HFFc6 (cell line): ENCODE measurements at regions not wholly inside any gene's neighbourhood (a gene's known extent, or its start where the extent isn't known, plus 50 kb on each side); places are given as distances from the start of the nearest gene placed in this dataset.

Source experiments
- DNase-seq: peaks from one replicate; pipeline ENCODE4 v3.0.0-alpha.2; 2018
- H3K27ac Mint-ChIP-seq: 2 replicates; pipeline ENCODE4 v1.8.0; 2020; ENCODE audit warnings: mild to moderate bottlenecking, mixed read lengths
- H3K27me3 Mint-ChIP-seq: 2 replicates; pipeline ENCODE4 v1.8.0; 2021; ENCODE audit warnings: mild to moderate bottlenecking, moderate library complexity, mixed read lengths; ENCODE audit not compliant: insufficient read depth
- H3K36me3 Mint-ChIP-seq: 2 replicates; pipeline ENCODE4 v1.8.0; 2021; ENCODE audit warnings: low read depth, mixed read lengths
- H3K4me1 Mint-ChIP-seq: 2 replicates; pipeline ENCODE4 v1.8.0; 2020; ENCODE audit warnings: low read depth, mixed read lengths
- H3K4me3 Mint-ChIP-seq: 2 replicates; pipeline ENCODE4 v1.8.0; 2020; ENCODE audit warnings: mild to moderate bottlenecking, moderate library complexity, mixed read lengths
- H3K9me3 Mint-ChIP-seq: 2 replicates; pipeline ENCODE4 v1.8.0; 2020; ENCODE audit warnings: mild to moderate bottlenecking, mixed read lengths
- CTCF ChIP-seq: fragments of 200-600 bp; sonication (generic); IDR thresholded peaks from 2 replicates; pipeline ENCODE4 v1.5.0; 2021; ENCODE audit warnings: antibody characterized with exemption, mild to moderate bottlenecking

- H3K36me3 Mint-ChIP-seq: peaks cover 35% of the 10 kb centered on the region
- no peak for DNase-seq
- H3K4me3 Mint-ChIP-seq: no peak overlapping the region
- H3K9me3 Mint-ChIP-seq: no peaks in the 10 kb centered on the region
- H3K27me3 Mint-ChIP-seq: peaks cover 2% of the 10 kb centered on the region; the same call in 1 of the 2 replicates
- TF ChIP-seq CTCF: no peak
- H3K4me1 Mint-ChIP-seq: peaks cover 65% of the 10 kb centered on the region
- H3K27ac Mint-ChIP-seq: peak overlapping the region; percentile 10; the same call in 1 of the 2 replicates
Observed at GRCh38 chr2:216281876-216282275, 90.4 kb downstream of the MARCHF4 start.

GRCh38 chr2:216281316-216281715 is 91.0 kb downstream of the MARCHF4 start:
- Mint-ChIP-seq H3K27me3 (peaks cover 2% of the 10 kb centered on the region; the same call in 1 of the 2 replicates), H3K4me1 (peaks cover 65% of the 10 kb centered on the region), H3K9me3 (no peaks in the 10 kb centered on the region), H3K4me3 (no peak overlapping the region), H3K27ac (peak overlapping the region; percentile 10; the same call in 1 of the 2 replicates), H3K36me3 (peaks cover 41% of the 10 kb centered on the region)
- no peak for DNase-seq
- no peak for TF ChIP-seq CTCF

GRCh38 chr2:216279459-216279858 is 92.8 kb downstream of the MARCHF4 start:
- TF ChIP-seq CTCF: no peak
- Mint-ChIP-seq H3K4me1 (peaks cover 68% of the 10 kb centered on the region), H3K9me3 (no peaks in the 10 kb centered on the region), H3K4me3 (no peak overlapping the region), H3K27me3 (peaks cover 2% of the 10 kb centered on the region; the same call in 1 of the 2 replicates), H3K27ac (peak overlapping the region; percentile 60; the same call in 1 of the 2 replicates), H3K36me3 (peaks cover 48% of the 10 kb centered on the region)
- DNase-seq: no peak

- peaks cover 51% of the 10 kb centered on the region for H3K36me3 Mint-ChIP-seq
- H3K4me3 Mint-ChIP-seq: no peak overlapping the region
- no peak for TF ChIP-seq CTCF
- DNase-seq: no peak
- H3K27ac Mint-ChIP-seq: peak overlapping the region; percentile 18
- H3K9me3 Mint-ChIP-seq: no peaks in the 10 kb centered on the region
- H3K4me1 Mint-ChIP-seq: peaks cover 73% of the 10 kb centered on the region
- peaks cover 1% of the 10 kb centered on the region; the same call in 1 of the 2 replicates for H3K27me3 Mint-ChIP-seq
Observed at GRCh38 chr2:216279031-216279430, 93.3 kb downstream of the MARCHF4 start.

- Mint-ChIP-seq H3K9me3 (no peaks in the 10 kb centered on the region), H3K27me3 (no peaks in the 10 kb centered on the region; the same call in 1 of the 2 replicates), H3K4me3 (no peak overlapping the region), H3K27ac (no peak overlapping the region), H3K4me1 (peaks cover 50% of the 10 kb centered on the region), H3K36me3 (peaks cover 63% of the 10 kb centered on the region)
- no peak for TF ChIP-seq CTCF
- DNase-seq: no peak
Observed at GRCh38 chr2:216275890-216276289, 96.4 kb downstream of the MARCHF4 start.
